Prostate gland (tissue), 2 donors: ENCODE measurements at regions not wholly inside any gene's neighbourhood (a gene's known extent, or its start where the extent isn't known, plus 50 kb on each side); places are given as distances from the start of the nearest gene placed in this dataset.
"Not testable (repeated sequence)": the region's sequence is repeated elsewhere in the genome, so short reads cannot be mapped to it uniquely, and the experiment has no call there.

Experiments
- CTCF ChIP-seq, 4 experiments: fragments of 200-600 bp in 2 of 4; fragments of 450-650 bp in 2 of 4; sonication (generic) in 2 of 4; IDR thresholded peaks; 1 replicate in 3 of 4; 2 replicates in 1 of 4; pipeline ENCODE4 v1.5.1; 2016 to 2019; ENCODE audit warnings: antibody characterized with exemption in 4 of 4, mild to moderate bottlenecking in 2 of 4, moderate library complexity in 2 of 4
- POLR2A ChIP-seq: fragments of 450-650 bp; IDR thresholded peaks from one replicate; pipeline ENCODE4 v1.6.1; 2016; ENCODE audit warnings: antibody characterized with exemption, mild to moderate bottlenecking
- POLR2AphosphoS5 ChIP-seq: sonication (generic); formaldehyde crosslinking; IDR thresholded peaks from one replicate; pipeline ENCODE4 v1.6.1; 2017; ENCODE audit warnings: antibody characterized with exemption

- not testable (repeated sequence) for TF ChIP-seq POLR2A; CTCF (IDR thresholded peaks at IDR 0.05); POLR2AphosphoS5
Observed at GRCh38 chr3:127086591-127086990, 103.7 kb downstream of the PLXNA1 start.
